Smooth muscle cell (in vitro differentiated cells): ENCODE measurements at regions not wholly inside any gene's neighbourhood (a gene's known extent, or its start where the extent isn't known, plus 50 kb on each side); places are given as distances from the start of the nearest gene placed in this dataset.
"Not testable (repeated sequence)": the region's sequence is repeated elsewhere in the genome, so short reads cannot be mapped to it uniquely, and the experiment has no call there.

Source experiments
- DNase-seq: peaks from one replicate; lab custom pipeline; 2025; ENCODE audit not compliant: unreplicated experiment; lab: John Stamatoyannopoulos, UW
- H2AFZ ChIP-seq: fragments of 200-600 bp; sonication (generic); 2 replicates; pipeline ENCODE4 v1.6.0; 2016; ENCODE audit warnings: antibody characterized with exemption, low read depth, mild to moderate bottlenecking
- H3F3A ChIP-seq: fragments of 200-600 bp; sonication (generic); 2 replicates; pipeline ENCODE4 v1.6.0; 2017; ENCODE audit warnings: antibody characterized with exemption, low read depth
- H3K27ac ChIP-seq: fragments of 200-600 bp; sonication (generic); 2 replicates; pipeline ENCODE4 v1.5.1; 2016; ENCODE audit warnings: low read depth, mild to moderate bottlenecking
- H3K27me3 ChIP-seq: fragments of 200-600 bp; sonication (generic); 2 replicates; pipeline ENCODE4 v1.6.1; 2016; ENCODE audit warnings: low read depth, mild to moderate bottlenecking
- H3K36me3 ChIP-seq: fragments of 200-600 bp; sonication (generic); 2 replicates; pipeline ENCODE4 v1.5.1; 2016; ENCODE audit warnings: low read depth
- H3K4me1 ChIP-seq: fragments of 200-600 bp; sonication (generic); 2 replicates; pipeline ENCODE4 v1.5.1; 2016; ENCODE audit warnings: low read depth
- H3K4me2 ChIP-seq: fragments of 200-600 bp; sonication (generic); 2 replicates; pipeline ENCODE4 v1.6.0; 2016; ENCODE audit warnings: mild to moderate bottlenecking
- H3K4me3 ChIP-seq: fragments of 200-600 bp; sonication (generic); 2 replicates; pipeline ENCODE4 v1.5.1; 2016; ENCODE audit warnings: mild to moderate bottlenecking
- H3K79me2 ChIP-seq: fragments of 200-600 bp; sonication (generic); 2 replicates; pipeline ENCODE4 v1.6.0; 2016; ENCODE audit warnings: low read depth, mild to moderate bottlenecking
- H3K9ac ChIP-seq: fragments of 200-600 bp; sonication (generic); 2 replicates; pipeline ENCODE4 v1.6.0; 2016; ENCODE audit warnings: low read depth
- H3K9me3 ChIP-seq: fragments of 200-600 bp; sonication (generic); replicated peaks from 2 replicates; pipeline ENCODE4 v1.5.1; 2016; ENCODE audit warnings: low read depth
- H4K20me1 ChIP-seq: fragments of 200-600 bp; sonication (generic); 2 replicates; pipeline ENCODE4 v1.6.0; 2016; ENCODE audit warnings: low read depth
- WGBS: methylation state at CpG from one replicate; pipeline ENCODE4 v1.1.7; 2016; ENCODE audit warnings: low lambda C conversion rate; 5-methylcytosine and 5-hydroxymethylcytosine counted together
- TF ChIP-seq, protein P1 (sequence below): fragments of 200-600 bp; sonication (generic); IDR thresholded peaks from 2 replicates; pipeline ENCODE4 v1.5.1; 2017; ENCODE audit warnings: borderline replicate concordance, mild to moderate bottlenecking, antibody characterized with exemption; ENCODE audit not compliant: insufficient read depth, poor library complexity, severe bottlenecking

- no peak overlapping the region for H2AFZ ChIP-seq
- WGBS = 91% methylated on average over 1 of the region's 1 CpG
- no peak for DNase-seq
Measured at GRCh38 chr6:77094821-77095220, 368.5 kb downstream of the HTR1B start.

GRCh38 chr6:77092971-77093370 lies 370.3 kb downstream of the HTR1B start:
- Histone ChIP-seq H3K36me3 (no peaks in the 10 kb centered on the region), H3K27me3 (no peaks in the 10 kb centered on the region), H3K9ac (no peak overlapping the region), H3K27ac (no peak overlapping the region), H3K79me2 (no peaks in the 10 kb centered on the region), H3K4me2 (no peak overlapping the region), H2AFZ (no peak overlapping the region), H3K4me1 (peaks cover 5% of the 10 kb centered on the region), H3K9me3 (no peaks in the 10 kb centered on the region), H3F3A (no peaks in the 10 kb centered on the region), H3K4me3 (no peak overlapping the region), H4K20me1 (no peaks in the 10 kb centered on the region)
- no peak for DNase-seq
- TF ChIP-seq, protein P1, sequence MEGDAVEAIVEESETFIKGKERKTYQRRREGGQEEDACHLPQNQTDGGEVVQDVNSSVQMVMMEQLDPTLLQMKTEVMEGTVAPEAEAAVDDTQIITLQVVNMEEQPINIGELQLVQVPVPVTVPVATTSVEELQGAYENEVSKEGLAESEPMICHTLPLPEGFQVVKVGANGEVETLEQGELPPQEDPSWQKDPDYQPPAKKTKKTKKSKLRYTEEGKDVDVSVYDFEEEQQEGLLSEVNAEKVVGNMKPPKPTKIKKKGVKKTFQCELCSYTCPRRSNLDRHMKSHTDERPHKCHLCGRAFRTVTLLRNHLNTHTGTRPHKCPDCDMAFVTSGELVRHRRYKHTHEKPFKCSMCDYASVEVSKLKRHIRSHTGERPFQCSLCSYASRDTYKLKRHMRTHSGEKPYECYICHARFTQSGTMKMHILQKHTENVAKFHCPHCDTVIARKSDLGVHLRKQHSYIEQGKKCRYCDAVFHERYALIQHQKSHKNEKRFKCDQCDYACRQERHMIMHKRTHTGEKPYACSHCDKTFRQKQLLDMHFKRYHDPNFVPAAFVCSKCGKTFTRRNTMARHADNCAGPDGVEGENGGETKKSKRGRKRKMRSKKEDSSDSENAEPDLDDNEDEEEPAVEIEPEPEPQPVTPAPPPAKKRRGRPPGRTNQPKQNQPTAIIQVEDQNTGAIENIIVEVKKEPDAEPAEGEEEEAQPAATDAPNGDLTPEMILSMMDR = no peak
- 37% methylated on average over 1 of the region's 1 CpG for WGBS

More at GRCh38 chr6:77094821-77095220, 368.5 kb downstream of the HTR1B start:
- Histone ChIP-seq H4K20me1 (no peaks in the 10 kb centered on the region), H3K27ac (no peak overlapping the region), H3K4me1 (peaks cover 5% of the 10 kb centered on the region), H3K4me3 (no peak overlapping the region), H3K27me3 (no peaks in the 10 kb centered on the region), H3K36me3 (no peaks in the 10 kb centered on the region), H3F3A (no peaks in the 10 kb centered on the region), H3K9ac (no peak overlapping the region), H3K4me2 (no peak overlapping the region), H3K9me3 (no peaks in the 10 kb centered on the region), H3K79me2 (no peaks in the 10 kb centered on the region)
- TF ChIP-seq, protein P1 = no peak

DNA sequence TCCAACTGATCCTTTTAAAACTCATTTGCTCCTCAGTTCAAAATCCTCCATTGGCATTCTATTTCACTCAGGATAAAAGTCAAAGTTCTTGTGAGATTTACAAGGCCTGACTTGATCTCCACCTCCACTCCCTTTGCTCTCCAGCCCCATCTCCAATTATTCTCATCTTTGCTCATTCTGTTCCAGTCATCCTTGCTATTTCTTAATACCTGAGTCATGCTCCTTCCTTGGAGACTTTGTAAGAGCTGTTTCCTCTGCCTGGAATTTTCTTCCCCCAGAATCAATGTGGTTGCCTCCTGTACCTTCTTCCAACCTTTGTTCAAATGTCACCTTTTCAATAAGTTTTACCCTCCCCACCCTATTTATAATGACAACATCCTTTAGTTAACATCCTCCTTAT lies 373.5 kb downstream of the HTR1B start:
- no peak overlapping the region for H2AFZ ChIP-seq
- no peaks in the 10 kb centered on the region for H3F3A ChIP-seq

DNA sequence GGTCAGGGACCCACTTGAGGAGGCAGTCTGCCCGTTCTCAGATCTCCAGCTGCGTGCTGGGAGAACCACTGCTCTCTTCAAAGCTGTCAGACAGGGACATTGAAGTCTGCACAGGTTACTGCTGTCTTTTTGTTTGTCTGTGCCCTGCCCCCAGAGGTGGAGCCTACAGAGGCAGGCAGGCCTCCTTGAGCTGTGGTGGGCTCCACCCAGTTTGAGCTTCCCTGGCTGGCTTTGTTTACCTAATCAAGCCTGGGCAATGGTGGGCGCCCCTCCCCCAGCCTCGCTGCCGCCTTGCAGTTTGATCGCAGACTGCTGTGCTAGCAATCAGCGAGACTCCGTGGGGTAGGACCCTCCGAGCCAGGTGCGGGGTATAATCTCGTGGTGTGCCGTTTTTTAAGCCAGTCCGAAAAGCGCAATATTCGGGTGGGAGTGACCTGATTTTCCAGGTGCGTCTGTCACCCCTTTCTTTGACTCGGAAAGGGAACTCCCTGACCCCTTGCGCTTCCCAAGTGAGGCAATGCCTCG lies 375.4 kb downstream of the HTR1B start:
- H3K9ac ChIP-seq, H3K9me3 ChIP-seq, H2AFZ ChIP-seq, DNase-seq, H3K27ac ChIP-seq, H3K79me2 ChIP-seq, H3K36me3 ChIP-seq, H3K4me2 ChIP-seq, H3K4me3 ChIP-seq, H3K27me3 ChIP-seq, H3K4me1 ChIP-seq, H4K20me1 ChIP-seq, H3F3A ChIP-seq: not testable (repeated sequence)
- WGBS = 90% methylated on average over 19 of the region's 19 CpGs

More for the DNA sequence above, 373.5 kb downstream of the HTR1B start:
- no peaks in the 10 kb centered on the region for H3K36me3 ChIP-seq
- no peaks in the 10 kb centered on the region for H3K79me2 ChIP-seq
- no peak overlapping the region for H3K27ac ChIP-seq
- no peak overlapping the region for H3K9ac ChIP-seq
- TF ChIP-seq, protein P1 = no peak
- no peaks in the 10 kb centered on the region for H3K4me1 ChIP-seq
- H3K9me3 ChIP-seq = no peaks in the 10 kb centered on the region
- no peaks in the 10 kb centered on the region for H3K27me3 ChIP-seq
- H3K4me3 ChIP-seq = no peak overlapping the region
- no peak overlapping the region for H3K4me2 ChIP-seq
- no peaks in the 10 kb centered on the region for H4K20me1 ChIP-seq
- no peak for DNase-seq
